HG02798 (cell line): ENCODE measurements at regions not wholly inside any gene's neighbourhood (a gene's known extent, or its start where the extent isn't known, plus 50 kb on each side); places are given as distances from the start of the nearest gene placed in this dataset.
"Not testable (repeated sequence)": the region's sequence is repeated elsewhere in the genome, so short reads cannot be mapped to it uniquely, and the experiment has no call there.

Experiments
- ATAC-seq: cut with Tn5 transposase; IDR thresholded peaks from one replicate; pipeline ENCODE4 v1.9.1; 2021; ENCODE audit warnings: mild to moderate bottlenecking; ENCODE audit not compliant: unreplicated experiment, poor library complexity

DNA sequence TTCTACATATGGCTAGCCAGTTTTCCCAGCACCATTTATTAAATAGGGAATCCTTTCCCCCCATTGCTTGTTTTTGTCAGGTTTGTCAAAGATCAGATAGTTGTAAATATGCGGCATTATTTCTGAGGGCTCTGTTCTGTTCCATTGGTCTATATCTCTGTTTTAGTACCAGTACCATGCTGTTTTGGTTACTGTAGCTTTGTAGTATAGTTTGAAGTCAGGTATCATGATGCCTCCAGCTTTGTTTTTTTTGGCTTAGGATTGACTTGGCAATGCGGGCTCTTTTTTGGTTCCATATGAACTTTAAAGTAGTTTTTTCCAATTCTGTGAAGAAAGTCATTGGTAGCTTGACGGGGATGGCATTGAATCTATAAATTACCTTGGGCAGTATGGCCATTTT is 60.0 kb upstream of the GPC3 start:
- not testable (repeated sequence) for ATAC-seq

DNA sequence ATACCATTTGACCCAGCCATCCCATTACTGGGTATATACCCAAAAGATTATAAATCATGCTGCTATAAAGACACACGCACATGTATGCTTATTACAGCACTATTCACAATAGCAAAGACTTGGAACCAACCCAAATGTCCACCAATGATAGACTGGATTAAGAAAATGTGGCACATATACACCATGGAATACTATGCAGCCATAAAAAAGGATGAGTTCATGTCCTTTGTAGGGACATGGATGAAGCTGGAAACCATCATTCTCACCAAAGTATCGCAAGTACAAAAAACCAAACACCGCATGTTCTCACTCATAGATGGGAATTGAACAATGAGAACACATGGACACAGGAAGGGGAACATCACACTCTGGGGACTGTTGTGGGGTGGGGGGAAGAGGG is 81.7 kb upstream of the GPC3 start:
- ATAC-seq = not testable (repeated sequence)

DNA sequence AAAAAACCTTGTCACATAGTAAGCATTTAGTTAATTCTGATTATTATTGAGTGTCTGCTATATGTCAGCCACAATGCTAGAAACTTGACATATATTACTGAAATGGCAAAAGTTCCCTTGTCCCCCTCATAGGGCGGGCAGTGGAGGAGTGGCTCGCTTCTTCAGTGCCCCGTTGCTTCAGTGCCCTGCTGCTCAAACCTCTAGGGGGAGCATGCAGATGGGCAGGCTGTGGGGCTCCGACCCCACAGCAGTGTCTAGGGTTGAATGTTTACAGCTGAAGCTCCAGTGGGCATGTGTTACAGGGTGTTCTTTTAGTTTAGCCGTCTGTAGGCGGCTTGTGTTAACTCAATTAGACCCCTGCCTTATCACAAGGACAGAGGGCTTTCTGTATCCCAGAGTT is 86.5 kb upstream of the GPC3 start:
- ATAC-seq = not testable (repeated sequence)

DNA sequence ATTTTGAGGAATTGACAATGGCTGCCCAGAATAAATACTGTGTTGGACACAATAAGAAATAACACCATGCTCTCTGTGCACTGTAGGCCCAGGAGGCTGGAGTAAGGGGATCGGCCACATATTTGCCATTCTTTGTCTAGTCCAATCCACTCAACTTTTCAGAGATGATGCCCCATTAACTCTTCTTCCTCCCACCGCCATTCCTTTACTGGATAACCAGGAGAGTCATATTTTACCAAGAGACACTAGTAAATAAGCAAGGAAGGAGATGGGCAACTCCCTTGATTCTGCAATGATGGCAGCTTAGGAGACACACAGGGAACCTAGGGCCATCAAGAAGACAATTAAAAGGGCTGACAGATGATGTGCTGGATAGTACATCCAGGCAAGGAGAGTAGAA is 87.9 kb upstream of the GPC3 start:
- ATAC-seq = no peak

DNA sequence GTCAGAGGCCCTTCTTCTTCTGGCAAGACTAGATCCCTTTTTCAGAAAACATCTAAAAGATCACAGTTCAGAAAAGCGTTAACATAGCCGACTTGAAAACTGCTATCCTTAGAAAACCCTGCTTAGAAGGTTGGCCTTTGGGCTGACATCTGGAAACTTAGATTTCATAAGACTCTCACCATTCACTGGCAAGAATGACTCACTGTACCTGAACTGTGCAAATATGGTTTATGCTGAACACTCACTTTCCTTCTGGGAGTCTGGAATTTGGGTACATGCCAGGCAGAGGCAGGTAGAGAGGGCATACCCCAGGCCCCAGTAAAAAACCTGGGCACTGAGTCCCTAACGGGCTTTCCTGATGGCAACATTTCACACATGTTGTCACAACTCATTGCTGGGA is 88.8 kb upstream of the GPC3 start:
- no peak for ATAC-seq

DNA sequence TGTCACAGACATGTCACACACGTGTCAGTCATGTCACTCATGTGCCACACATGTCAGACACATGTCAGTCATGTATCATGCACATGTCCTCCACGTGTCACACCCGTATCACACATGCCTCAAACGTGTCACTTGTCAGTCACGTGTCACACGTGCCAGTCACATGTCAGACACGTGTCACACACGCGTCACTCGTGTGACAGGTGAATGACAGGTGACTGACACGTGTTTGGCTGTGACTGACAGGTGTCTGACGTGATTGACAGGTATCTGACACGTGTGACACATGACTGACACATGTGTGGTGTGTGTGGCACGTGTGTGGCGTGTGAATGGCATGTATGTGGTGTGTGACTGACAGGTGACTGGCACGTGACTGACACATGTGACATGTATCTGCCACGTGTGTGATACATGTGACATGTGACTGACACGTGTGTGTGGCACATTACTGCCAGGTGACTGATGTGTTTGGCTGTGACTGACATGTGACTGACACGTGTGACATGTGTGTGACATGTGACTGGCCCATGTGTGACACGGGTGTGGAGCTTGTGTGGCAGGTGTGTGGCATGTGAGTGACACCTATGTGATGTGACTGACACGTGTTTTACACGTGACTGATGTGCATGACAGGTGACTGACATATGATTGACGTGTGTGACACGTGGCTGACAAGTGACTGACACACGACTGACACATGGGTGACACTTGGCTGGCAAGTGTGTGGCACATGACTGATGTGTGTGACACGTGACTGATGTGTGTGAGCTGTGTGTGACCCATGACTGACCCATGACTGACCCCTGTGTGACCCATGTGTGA is 90.7 kb upstream of the GPC3 start:
- ATAC-seq = no peak

DNA sequence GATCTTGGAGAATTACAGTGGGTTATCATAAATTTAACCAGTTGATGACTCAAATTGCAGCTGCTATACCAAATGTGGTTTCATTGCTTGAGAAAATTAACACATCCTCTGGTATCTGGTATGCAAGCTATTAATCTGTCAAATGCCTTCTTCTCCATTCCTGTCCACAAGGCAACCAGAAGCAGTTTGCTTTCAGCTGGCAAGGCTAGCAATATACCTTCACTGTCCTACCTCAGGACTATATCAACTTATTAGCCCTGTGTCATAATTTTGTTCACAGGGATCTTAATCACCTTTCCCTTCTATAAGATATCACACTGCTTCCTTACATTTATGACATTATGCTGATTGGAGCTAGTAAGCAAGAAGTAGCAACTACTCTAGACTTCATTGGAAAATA is 110.0 kb upstream of the GPC3 start:
- ATAC-seq = no peak

DNA sequence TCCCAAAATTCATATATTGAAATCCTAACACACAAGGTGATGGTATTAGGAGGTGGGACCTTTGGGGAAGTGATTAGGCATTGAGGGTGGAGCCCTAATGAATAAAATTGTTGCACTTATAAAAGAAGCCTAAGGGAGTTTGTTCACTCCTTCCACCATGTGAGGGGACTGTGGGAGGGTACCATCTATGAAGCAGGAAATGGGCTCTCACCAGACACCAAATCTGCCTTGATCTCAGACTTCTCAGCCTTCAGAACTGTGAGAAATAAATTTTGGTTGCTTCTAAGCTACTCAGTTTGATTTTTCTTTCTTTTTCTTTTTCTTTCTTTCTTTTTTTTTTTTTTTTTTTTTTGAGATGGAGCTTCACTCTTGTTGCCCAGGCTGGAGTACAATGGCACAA is 116.2 kb upstream of the GPC3 start:
- no peak for ATAC-seq

DNA sequence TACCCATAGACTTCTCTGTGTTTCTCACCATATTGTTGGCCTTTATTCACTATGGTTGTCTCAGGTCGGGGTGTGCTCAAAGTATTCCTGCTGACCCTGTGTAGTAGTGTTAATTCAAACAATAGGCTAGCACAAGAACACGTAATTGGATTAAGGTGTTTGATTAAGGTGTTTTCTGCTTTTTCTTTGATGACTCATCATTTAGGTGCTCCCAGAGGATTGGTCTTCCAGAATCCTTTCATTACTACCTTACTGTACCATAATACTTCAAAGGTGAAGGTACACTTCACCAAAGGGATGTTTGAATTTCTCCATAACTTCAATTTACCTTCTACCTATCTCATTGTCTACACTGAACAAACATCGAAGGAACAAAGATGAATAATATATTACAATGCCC is 121.7 kb upstream of the CCDC160 start:
- ATAC-seq = no peak

DNA sequence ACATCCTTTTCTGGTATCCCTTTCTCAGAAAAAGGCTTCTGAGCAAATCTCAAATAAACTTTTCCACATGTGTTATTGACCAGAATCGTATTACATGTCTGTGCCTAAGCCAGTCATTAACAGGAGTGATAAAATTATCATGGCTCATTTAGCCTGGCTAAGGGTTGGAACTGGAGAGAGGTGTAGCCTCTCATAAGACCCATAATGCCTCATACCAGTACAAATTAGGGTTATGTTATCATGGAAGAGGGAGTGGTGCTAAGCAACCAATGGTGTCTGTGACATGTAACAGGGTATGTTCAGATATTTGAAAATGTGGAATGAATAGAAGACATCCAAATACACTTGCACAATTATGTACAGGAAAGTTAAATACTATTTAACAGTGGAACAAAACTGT is 99.6 kb upstream of the CCDC160 start:
- no peak for ATAC-seq

DNA sequence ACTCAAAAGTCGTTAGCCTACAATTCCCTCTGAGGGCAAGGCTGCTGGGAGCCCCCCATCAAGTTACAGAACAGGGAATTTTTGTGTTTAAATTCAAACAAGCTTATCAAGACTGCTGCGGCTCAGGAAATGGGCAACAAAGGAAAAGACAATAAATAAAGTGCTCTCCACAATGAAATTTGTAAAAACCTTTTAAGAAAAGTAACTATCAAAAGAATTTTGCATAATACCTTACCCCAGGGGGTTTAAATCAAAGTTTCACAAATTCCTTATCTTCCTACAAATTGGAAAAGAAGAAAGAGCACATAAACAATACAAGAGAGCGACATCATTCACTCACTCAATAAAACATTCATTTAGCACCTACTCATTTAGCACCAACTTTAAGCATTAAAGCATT is 97.9 kb upstream of the CCDC160 start:
- no peak for ATAC-seq

DNA sequence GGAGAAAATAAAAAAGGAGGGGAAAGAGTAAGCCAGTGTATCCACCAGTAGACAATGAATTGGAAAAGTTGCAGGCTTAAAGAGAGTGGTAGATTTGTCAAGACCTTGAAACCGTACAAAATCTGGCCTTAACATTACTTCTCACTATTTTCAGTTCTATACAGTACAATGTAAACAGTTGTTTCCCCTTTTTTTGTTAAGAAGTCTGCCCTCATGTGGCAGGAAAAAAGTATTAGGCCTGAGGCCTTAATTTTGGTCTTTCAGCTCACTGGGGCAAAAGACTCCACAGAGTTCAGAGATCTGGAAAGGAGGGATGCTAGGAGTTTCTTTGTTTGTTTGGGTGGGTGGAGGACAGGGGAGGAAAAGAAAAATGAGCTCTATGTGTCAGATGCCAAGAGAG is 92.8 kb upstream of the CCDC160 start:
- no peak for ATAC-seq

DNA sequence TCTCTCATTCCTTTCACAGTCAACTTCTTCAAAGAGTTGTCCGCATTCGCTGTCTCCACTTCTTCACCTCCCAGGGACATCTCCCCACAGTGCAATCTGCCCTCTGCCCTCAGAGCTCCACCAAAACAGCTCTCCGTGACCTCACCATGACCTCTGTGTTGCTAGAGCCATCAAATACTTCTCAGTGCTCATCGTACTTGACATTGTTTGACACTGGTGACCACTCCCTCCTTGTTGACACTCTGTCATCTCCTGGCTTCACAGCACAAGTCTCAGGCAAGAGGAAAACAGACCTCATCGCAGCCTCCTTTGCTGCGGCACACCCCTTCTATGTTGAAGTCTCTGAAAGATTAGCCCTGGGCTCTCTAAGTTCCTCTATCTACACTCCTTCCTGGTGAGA is 90.5 kb upstream of the CCDC160 start:
- no peak for ATAC-seq

DNA sequence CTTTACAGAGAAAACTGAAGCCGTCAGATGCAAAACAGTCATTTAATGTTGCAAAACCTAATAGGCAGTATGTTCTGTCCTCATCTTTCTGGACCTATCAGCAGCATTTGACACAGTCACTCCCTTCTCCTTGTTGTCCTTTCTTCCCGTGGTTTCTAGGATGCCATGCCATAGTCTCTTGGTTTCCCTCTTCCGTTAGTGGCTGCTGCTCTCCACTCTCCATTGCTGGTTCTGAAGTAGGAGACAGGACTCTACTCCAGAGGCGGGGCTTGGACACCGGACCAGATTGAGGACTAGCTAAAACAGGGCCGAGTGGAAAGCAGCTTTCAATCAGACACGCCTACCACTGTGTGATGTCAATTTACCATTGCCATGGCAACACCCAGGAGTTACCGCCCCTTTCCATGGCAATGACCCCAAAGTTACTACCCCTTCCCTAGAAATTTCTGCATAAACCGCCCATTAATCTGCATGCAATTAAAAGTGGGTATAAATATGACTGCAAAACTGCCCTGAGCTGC is 88.8 kb upstream of the CCDC160 start:
- ATAC-seq = no peak

DNA sequence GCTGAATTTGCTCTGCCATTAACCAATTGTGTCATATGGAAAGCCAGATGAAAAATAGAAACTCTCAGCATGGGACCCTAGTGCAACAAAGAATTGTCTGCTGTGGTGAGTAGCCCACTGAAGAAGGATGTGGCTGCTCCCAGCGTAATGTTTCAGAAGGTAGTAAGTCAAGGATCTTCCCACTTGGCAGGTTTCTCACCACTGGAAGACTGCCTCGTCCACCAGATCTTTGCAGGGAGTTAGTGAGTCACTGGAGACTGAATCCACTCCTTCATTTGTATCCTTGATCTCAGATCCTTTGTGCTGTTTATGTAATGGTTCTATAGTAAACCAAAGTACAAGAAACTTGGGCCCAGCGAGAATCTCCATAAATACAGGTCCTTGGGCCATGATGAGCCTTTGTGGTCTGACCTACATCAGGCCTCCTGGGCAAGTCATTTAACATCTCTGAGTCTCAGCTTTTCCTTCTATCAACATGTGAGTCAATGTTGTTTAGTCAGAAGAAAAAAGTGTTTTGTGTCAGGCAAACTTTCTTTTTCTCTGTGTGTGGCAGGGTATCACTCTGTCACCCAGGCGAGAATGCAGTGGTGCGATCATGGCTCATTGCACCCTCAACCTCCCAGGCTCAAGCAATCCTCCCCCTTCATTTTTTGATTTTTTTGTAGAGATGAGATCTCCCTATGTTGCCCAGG is 78.0 kb upstream of the CCDC160 start:
- no peak for ATAC-seq

DNA sequence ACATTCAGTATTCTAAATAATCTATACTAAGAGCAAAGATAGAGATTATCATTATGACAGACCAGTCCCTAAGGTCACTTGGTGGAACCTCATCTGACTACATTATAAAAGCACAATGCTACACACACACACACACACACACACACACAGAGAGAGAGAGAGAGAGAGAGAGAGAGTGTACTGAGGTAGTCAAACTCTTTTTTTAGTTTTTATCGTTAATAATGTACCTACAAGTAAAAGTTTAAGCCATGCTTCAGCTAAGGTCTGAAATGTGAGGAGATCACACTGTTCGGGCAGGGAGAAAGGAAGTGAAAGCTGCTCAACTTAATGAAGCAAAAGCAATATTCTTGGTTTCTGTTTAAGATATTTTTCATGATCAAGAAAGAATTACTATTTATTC is 75.8 kb upstream of the CCDC160 start:
- peak; percentile 89 for ATAC-seq

DNA sequence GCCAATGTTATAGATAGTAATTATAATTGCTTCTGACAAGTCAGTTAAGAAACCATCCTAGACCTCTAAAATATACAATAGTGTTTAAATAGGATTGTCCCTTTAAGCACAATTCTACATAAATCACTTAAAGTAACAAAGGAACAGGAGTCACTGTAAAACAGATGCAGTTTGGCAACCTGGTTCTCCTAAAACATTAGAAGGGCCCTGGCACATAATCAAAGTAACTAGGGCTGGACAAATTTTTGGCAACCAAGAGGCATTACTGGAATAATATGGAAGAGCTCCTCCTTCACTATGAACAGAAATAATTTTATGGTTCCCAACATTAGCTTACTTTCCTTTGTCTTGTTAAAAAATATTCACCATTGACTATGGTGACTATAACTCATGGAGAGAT is 75.0 kb upstream of the CCDC160 start:
- no peak for ATAC-seq

DNA sequence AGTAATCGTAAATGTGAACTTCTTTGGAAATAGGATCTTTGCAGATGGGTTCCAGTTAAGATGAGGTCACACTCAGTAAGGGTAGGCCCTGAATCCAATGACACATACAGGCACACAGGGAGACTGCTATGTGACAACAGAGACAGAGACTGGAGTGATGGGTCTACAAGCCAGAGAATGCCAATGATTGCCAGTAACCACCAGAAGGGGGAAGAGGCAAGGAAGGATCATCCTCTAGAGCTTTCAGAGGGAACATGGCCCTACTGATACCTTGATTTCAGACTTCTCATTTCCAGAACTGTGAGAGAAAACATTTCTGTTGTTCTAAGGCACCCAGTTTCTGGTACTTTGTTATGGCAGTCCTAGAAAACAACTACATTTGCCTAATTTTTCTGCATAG is 73.1 kb upstream of the CCDC160 start:
- no peak for ATAC-seq

DNA sequence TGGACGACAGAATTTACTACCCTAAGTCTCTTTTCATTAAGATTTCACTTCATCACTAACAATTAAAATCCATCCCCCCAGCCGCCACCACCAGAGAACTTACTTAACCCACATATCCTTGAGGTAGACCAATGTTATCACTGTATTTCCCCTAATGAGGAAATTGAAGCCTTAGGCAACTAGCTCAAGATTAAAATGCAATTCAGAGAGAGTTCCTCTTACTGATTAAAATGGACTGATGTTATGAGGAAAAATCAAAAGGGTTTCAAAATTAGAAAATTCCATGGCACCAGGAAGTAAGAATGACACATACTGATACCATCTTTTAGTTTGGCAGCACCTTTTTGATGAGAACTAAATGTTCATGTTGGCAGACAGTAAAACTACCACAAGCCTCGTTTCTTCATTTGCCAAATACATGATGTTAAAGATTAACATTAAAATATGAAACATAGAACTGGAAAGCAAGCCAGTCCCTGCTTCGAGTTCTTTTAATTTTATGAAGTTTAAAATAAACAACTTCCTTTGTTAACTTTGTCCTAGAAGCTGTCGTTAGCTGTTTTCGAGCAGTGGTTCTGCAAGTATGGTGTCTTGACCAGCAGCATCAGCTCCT is 69.3 kb upstream of the CCDC160 start:
- ATAC-seq = no peak

DNA sequence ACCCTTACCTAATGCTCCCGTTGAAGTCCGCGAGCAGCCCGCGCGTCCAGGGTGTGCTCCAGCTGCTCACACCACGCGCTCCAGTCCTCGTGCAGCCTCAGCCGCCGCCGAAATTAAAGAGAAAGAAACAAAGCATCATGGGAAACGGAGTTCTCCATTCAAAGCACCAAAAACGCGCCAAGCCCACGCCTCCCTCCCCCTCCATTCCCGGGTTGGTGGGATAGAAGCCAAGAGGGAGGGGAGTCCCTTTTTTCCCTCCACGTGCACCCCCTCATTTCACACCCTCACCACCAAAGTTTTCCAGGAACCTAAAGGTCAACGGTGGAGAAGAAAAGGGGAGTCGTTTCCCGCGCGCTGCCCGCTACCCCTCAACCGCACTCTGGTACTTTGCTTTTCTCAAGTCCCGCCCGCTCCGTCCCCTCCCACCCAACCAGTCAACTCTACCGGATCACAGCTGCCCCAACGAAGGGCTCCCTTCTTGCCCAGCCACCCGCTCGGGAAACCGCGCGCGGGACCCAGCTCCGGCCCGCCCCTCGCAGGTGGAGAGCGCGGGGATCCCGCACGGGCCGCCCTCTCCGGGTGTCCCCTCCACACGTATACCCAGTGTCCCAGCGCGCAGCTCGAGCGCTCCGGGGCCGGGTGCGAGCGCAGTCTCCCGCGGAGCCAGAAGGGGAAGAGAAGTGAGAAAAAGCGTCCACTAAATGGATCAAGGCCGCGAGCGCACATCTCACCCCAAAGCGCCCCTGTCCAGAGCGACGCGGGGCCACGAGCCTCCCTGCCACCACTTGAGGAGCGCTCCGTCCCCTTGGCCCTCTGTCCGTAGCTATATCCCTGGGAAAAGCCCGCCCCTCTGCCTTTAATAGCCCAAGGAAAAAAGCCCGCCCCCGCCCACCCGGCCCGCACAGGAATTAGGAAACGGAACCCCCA is 65.1 kb upstream of the CCDC160 start:
- peak; percentile 60 for ATAC-seq
